ENCODE measurements at regions not wholly inside any gene's neighbourhood (a gene's known extent, or its start where the extent isn't known, plus 50 kb on each side); places are given as distances from the start of the nearest gene placed in this dataset.

- DNase-seq (ENCODE audit: low read depth): peak; percentile 91
- no peak for TF ChIP-seq CTCF (IDR thresholded peaks at IDR 0.05; ENCODE audit: insufficient read depth, low read depth, low read length, missing control alignments)
- no peak overlapping the region for H3K4me3 ChIP-seq (ENCODE audit: low read depth, low read length)
These were observed 351.0 kb upstream of the B3GALT2 start for GRCh38 chr1:193537266-193538002.

- DNase-seq (ENCODE audit: low read depth): no peak
- H3K4me3 ChIP-seq (ENCODE audit: low read depth, low read length): no peak overlapping the region
- TF ChIP-seq CTCF (IDR thresholded peaks at IDR 0.05; ENCODE audit: insufficient read depth, low read depth, low read length, missing control alignments): no peak
These were observed 347.4 kb upstream of the B3GALT2 start for GRCh38 chr1:193533853-193534252.

GRCh38 chr1:193525917-193526710 is 339.7 kb upstream of the B3GALT2 start:
- TF ChIP-seq CTCF (IDR thresholded peaks at IDR 0.05; ENCODE audit: insufficient read depth, low read depth, low read length, missing control alignments): no peak
- DNase-seq (ENCODE audit: low read depth): peak; percentile 23
- H3K4me3 ChIP-seq (ENCODE audit: low read depth, low read length): no peak overlapping the region

- DNase-seq (ENCODE audit: low read depth): no peak
These were observed 339.0 kb upstream of the B3GALT2 start for GRCh38 chr1:193525411-193525810.

GRCh38 chr1:193524616-193525015 is 338.2 kb upstream of the B3GALT2 start:
- H3K4me3 ChIP-seq (ENCODE audit: low read depth, low read length): no peak overlapping the region
- no peak for TF ChIP-seq CTCF (IDR thresholded peaks at IDR 0.05; ENCODE audit: insufficient read depth, low read depth, low read length, missing control alignments)
- no peak for DNase-seq (ENCODE audit: low read depth)

More at GRCh38 chr1:193525411-193525810, 339.0 kb upstream of the B3GALT2 start:
- H3K4me3 ChIP-seq (ENCODE audit: low read depth, low read length): no peak overlapping the region
- TF ChIP-seq CTCF (IDR thresholded peaks at IDR 0.05; ENCODE audit: insufficient read depth, low read depth, low read length, missing control alignments): no peak

- no peak for TF ChIP-seq CTCF (IDR thresholded peaks at IDR 0.05; ENCODE audit: insufficient read depth, low read depth, low read length, missing control alignments)
- no peak for DNase-seq (ENCODE audit: low read depth)
- no peak overlapping the region for H3K4me3 ChIP-seq (ENCODE audit: low read depth, low read length)
These were observed 337.6 kb upstream of the B3GALT2 start for GRCh38 chr1:193524021-193524420.
